Thoracic aorta (tissue), 2 donors: ENCODE measurements at regions not wholly inside any gene's neighbourhood (a gene's known extent, or its start where the extent isn't known, plus 50 kb on each side); places are given as distances from the start of the nearest gene placed in this dataset.

ENCODE experiments used
- ATAC-seq: fragments of 150-250 bp; one replicate; pipeline ENCODE4 v1.8.0; 2017; ENCODE audit warnings: low read depth; ENCODE audit not compliant: insufficient number of reproducible peaks, low FRiP score
- DNase-seq: peaks from one replicate; pipeline ENCODE4 v3.0.0-alpha.2; 2020; ENCODE audit warnings: low spot score
- H3K27ac ChIP-seq, 2 donors: fragments of 200-600 bp; sonication (generic); 1 replicate in 1 of 2; 2 replicates in 1 of 2; pipeline ENCODE4 v1.5.1; 2016; ENCODE audit warnings: mild to moderate bottlenecking in 2 of 2, moderate library complexity in 2 of 2
- H3K27me3 ChIP-seq: fragments of 200-600 bp; sonication (generic); replicated peaks from 2 replicates; pipeline ENCODE4 v1.6.0; 2016; ENCODE audit warnings: mild to moderate bottlenecking; ENCODE audit not compliant: insufficient read depth
- H3K36me3 ChIP-seq: fragments of 200-600 bp; sonication (generic); one replicate; pipeline ENCODE4 v1.5.1; 2016
- H3K4me1 ChIP-seq, 2 donors: fragments of 200-600 bp; sonication (generic); 1 replicate in 1 of 2; 2 replicates in 1 of 2; pipeline versions ENCODE4 v1.5.1 to v1.6.0; 2016; ENCODE audit warnings: low read depth in 2 of 2, mild to moderate bottlenecking in 1 of 2; ENCODE audit not compliant: control insufficient read depth in 1 of 2
- H3K4me3 ChIP-seq: fragments of 200-600 bp; sonication (generic); 2 replicates; pipeline ENCODE4 v1.5.1; 2016; ENCODE audit warnings: mild to moderate bottlenecking
- H3K9me3 ChIP-seq: fragments of 200-600 bp; sonication (generic); 2 replicates; pipeline ENCODE4 v1.5.1; 2016
- CTCF ChIP-seq: fragments of 200-600 bp; sonication (generic); IDR thresholded peaks from one replicate; pipeline ENCODE4 v1.5.1; 2019; ENCODE audit warnings: antibody characterized with exemption

GRCh38 chr2:118730405-118730804 is 117.0 kb downstream of the EN1 start:
- TF ChIP-seq CTCF: no peak
- Histone ChIP-seq H3K27ac (no peak overlapping the region), H3K9me3 (no peaks in the 10 kb centered on the region), H3K4me1 (no peaks in the 10 kb centered on the region), H3K27me3 (no peaks in the 10 kb centered on the region), H3K36me3 (no peaks in the 10 kb centered on the region), H3K4me3 (no peak overlapping the region)
- ATAC-seq: no peak
- no peak for DNase-seq

GRCh38 chr2:118729760-118730159 is 117.7 kb downstream of the EN1 start:
- no peak overlapping the region for H3K4me3 ChIP-seq
- DNase-seq: no peak
- no peaks in the 10 kb centered on the region for H3K27me3 ChIP-seq
- ATAC-seq: no peak
- H3K27ac ChIP-seq: no peak overlapping the region
- H3K36me3 ChIP-seq: no peaks in the 10 kb centered on the region
- H3K9me3 ChIP-seq: no peaks in the 10 kb centered on the region
- H3K4me1 ChIP-seq: no peaks in the 10 kb centered on the region
- TF ChIP-seq CTCF: no peak

GRCh38 chr2:118728984-118729383 is 118.5 kb downstream of the EN1 start:
- no peak for DNase-seq
- no peak for ATAC-seq
- Histone ChIP-seq H3K9me3 (no peaks in the 10 kb centered on the region), H3K27ac (no peak overlapping the region), H3K36me3 (no peaks in the 10 kb centered on the region), H3K27me3 (no peaks in the 10 kb centered on the region), H3K4me3 (no peak overlapping the region), H3K4me1 (no peaks in the 10 kb centered on the region)
- TF ChIP-seq CTCF: no peak

GRCh38 chr2:118726821-118727220 is 120.6 kb downstream of the EN1 start:
- ATAC-seq (no peak), DNase-seq (no peak)
- H3K4me3 ChIP-seq: no peak overlapping the region
- H3K36me3 ChIP-seq: no peaks in the 10 kb centered on the region
- no peak for TF ChIP-seq CTCF
- no peaks in the 10 kb centered on the region for H3K9me3 ChIP-seq
- no peaks in the 10 kb centered on the region for H3K27me3 ChIP-seq
- H3K27ac ChIP-seq: no peak overlapping the region
- H3K4me1 ChIP-seq: no peaks in the 10 kb centered on the region

GRCh38 chr2:118723394-118723793 is 124.1 kb downstream of the EN1 start:
- ATAC-seq: no peak
- no peak for TF ChIP-seq CTCF
- H3K27me3 ChIP-seq: no peaks in the 10 kb centered on the region
- H3K36me3 ChIP-seq: no peaks in the 10 kb centered on the region
- no peak overlapping the region for H3K27ac ChIP-seq
- DNase-seq: no peak
- H3K9me3 ChIP-seq: no peaks in the 10 kb centered on the region
- H3K4me3 ChIP-seq: no peak overlapping the region
- H3K4me1 ChIP-seq: no peaks in the 10 kb centered on the region
